HG03520 (cell line): ENCODE measurements at regions not wholly inside any gene's neighbourhood (a gene's known extent, or its start where the extent isn't known, plus 50 kb on each side); places are given as distances from the start of the nearest gene placed in this dataset.
"Not testable (repeated sequence)": the region's sequence is repeated elsewhere in the genome, so short reads cannot be mapped to it uniquely, and the experiment has no call there.

ENCODE experiments used
- ATAC-seq: cut with Tn5 transposase; IDR thresholded peaks from one replicate; pipeline ENCODE4 v1.9.1; 2021; ENCODE audit warnings: mild to moderate bottlenecking, moderate library complexity; ENCODE audit not compliant: unreplicated experiment

DNA sequence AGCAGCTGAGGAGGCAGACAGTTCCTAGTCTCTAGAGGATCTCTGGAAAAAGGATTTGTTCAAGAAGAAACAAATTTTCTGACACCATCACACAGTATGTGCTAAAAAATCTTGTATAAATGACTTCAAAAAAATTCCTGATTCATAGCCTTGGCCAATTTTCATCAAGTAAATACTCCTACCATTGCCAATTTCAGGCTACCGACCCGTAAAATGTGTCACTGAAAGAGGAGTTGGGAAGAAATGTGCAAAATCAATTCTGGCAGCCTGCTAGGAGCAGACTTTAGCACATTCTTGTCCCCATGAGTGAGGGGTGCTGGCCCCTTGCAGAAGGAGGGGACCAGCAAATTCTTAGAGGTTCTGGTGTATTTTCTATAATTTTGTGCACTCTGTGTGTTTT, 109.4 kb downstream of the TMEM30B start:
- no peak for ATAC-seq

GRCh38 chr14:61168141-61168540, 113.0 kb downstream of the TMEM30B start:
- no peak for ATAC-seq

GRCh38 chr14:61167642-61168041, 113.5 kb downstream of the TMEM30B start:
- ATAC-seq, result no peak

DNA sequence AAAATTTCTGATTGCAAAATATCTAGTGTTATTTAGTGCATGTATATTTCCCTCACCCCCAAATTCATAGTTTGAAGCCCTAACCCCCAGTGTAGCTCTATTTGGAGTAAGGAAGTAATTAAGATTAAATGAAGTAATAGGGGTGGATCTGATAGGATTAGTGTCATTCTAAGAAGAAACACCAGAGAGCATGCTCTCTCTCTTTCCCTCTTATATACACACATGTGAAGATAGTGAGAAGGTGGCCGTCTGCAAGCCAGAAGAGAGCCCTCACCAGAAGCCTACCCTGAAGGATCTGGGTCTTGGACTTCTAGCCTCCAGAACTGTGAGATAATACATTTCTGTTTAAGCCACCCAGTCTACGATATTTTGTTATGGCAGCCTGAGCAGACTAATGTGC, 120.3 kb downstream of the TMEM30B start:
- no peak for ATAC-seq

DNA sequence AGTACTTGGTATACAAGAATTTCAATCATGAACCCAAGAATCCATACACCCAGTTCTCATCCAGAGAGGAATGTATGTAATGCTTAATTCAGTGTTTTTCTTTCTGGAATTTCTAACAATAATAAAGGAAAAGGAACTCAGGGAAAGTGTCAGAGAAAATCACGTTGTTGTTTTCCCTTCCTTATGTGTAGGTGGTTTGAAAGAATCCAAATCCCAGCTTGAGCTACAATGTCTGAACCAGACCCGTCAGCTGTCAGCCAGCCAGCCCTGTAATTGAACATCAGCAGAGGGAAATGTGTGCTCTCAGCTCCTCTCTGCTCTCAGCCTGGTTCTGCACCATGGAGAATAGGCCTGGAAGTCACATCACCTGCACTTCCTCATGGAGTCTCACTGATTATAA, 126.5 kb downstream of the TMEM30B start:
- ATAC-seq, result no peak

DNA sequence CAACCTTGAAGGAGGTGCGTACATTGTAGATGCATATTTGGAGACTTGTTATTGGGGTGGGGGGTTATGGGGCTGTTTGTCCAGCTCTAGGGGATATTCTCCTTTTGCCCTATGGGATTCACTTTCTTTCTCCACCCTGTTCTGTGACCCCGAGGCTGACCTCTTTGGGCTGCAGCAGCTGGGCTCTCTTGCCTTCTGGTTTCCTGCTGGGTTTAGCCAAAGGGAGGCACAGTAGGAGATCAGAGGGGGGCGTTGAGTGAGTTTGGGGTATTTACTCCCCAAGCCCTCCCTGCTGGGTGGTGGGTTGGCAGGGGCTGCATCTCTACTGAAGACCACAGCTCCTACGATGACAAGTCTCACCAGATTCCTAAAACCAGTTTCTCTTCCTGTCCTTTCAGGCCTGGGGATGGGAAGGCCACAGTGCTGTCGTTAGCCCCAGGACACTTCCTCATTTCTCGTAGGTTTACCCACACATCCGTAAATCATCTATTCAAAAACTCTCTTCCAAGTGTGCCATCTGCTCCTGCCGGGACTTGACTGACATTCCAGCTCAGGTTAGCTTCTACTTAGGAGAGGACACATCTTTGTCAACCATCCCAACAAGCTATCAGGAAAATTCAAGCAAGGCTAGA, 127.1 kb downstream of the TMEM30B start:
- ATAC-seq, result no peak

GRCh38 chr14:61153431-61153830, 127.7 kb downstream of the TMEM30B start:
- no peak for ATAC-seq

GRCh38 chr14:61152851-61153364, 128.2 kb downstream of the TMEM30B start:
- ATAC-seq, result no peak

DNA sequence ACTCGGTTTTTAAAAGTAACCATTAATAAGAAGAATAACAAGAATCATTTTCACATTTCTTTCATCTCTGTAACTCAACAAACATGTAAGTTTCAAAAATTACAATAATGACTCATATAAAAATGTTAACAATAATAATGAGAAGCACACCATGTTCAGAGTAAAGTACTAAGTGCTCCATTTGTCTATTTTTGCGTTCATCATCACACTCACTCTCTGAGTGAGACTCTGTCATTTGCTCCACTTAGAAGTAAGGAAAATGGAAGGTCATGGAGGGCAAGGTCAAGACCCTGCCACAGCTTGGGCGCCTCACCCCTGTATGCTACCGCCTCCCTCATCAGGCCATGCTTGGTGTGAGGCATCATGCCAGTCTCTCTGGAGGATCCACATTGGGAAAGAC, 129.9 kb downstream of the TMEM30B start:
- ATAC-seq, result no peak

GRCh38 chr14:61150851-61151250, 130.3 kb downstream of the TMEM30B start:
- ATAC-seq, result no peak

DNA sequence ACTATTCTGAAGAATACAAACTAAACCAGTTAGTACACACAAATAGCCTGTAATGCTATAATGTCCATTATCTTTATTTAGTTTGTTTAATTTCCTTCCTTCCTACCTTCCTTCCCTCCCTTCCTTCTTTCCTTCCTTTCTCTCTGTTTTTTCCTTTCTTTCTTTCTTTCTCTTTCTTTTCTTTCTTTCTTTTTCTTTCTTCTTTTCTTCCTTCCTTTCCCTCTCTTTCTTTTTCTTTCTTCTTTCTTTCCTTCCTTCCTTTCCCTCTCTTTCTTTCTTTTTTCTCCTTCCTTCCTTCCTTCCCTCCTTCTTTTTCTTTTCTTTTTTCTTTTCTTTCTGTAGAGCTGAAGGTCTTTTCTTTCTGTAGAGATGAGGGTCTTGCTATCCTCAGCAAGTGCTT, 131.2 kb downstream of the TMEM30B start:
- no peak for ATAC-seq

DNA sequence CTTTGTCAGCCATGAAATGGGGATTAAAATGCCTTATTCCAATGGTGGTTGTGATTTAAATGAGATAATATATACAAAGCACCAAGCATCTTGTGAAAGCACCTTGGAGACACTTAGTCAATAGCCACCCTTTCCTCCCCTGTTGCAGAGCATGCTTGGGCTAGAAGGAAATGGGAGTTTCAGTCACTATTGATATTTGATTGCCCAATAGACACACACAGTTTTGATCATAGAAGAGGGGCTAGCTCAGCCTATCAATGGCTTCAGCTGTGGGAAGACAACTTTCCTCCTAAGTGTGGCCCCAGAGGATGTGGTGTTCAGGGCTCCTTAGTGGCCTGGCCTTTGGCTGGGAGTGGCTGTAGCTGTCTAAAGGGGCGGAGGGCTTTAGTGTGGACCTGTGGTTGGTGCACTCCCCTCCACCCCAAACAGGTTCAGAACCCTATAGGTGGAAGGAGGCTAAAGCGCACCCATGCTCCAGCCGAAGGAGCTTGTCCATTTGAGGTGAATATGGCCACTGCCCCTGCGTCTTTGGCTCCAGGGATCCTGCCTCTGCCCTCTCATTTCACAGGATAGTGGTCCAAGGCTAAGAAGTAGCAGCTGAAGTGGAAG, 132.3 kb downstream of the TMEM30B start:
- no peak for ATAC-seq

DNA sequence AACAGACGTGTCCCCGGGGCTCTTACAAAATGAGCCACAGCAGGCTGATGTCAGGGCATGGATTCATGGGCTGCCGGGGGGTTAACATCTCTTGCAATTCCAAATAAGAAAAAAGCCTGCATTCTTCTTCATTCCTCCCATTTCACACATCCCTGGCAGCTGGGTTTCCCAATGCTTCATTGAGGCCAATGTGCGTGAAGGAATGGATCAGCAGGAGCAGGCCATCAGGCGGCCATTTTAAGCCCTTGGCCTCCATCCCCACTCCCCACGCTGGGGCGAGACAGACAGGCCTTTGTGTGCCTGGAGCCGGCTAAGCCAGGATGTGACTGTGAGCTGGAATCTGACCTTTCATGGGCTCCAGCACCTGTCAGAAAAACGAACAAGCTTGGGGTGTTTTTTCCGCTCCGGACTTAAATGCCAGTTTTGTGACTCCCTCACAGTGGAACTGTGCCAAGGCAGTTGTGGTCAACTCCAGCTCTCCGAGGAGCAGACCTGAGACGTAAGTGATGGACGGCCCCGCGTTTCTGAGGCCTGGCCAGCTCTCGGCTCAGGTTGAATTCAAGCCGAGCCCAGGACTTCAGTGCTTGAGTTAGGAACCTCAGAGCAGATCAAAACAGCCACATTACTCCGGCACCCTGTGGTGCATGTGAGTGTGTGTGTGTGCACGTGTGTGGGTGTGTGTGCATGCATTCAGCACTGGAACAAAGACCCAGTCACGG, 133.1 kb downstream of the TMEM30B start:
- ATAC-seq, result no peak

DNA sequence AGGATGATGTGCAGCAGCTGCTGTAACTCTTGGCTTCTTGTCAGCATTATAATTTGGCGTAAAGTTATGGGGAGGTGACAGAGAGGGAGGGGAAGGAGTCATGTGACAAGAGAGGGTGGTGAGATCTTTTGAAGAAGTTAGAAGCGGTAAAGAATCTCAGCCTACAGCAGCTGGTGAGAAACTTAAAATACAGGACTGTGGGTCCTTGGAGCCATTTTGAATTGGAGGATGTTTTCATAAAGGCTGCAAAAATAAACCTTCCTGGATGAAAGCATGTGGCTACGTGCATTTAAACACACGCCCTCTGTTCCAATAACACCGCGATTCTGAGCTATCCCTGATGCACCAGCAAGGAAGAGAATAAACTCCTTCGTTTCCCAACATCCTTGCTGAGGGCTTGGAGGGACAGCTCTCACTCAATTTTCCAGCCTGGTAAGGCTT, 133.7 kb downstream of the TMEM30B start:
- no peak for ATAC-seq

- ATAC-seq, result no peak
These were observed 134.2 kb downstream of the TMEM30B start for GRCh38 chr14:61146899-61147298.

DNA sequence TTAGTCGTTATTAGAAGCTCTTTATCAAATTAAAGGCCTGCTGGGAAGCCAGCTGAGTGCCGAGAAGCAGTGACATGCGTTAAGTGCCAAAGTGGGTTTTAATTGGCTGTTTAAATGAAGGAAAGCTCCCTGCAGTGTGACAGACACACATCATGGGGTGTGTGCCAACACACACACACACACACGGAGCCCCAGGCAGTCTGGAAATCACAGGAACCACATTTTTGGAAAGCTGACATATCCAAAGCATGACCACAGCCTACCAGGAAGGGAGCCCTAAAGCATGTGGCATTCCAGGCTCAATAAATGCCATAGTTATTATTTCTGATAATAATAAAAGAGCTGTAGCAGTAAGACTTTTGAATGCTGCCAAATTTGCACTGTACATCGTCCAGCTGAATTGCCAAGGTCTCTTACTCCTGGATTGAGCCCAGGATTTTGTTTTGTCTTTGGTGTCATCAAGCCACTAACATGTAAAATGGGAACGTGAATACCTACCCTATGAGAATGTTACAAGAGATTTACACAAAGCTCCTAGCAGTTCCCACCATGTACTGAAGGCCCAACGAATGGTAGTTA, 135.1 kb downstream of the TMEM30B start:
- ATAC-seq, result no peak

DNA sequence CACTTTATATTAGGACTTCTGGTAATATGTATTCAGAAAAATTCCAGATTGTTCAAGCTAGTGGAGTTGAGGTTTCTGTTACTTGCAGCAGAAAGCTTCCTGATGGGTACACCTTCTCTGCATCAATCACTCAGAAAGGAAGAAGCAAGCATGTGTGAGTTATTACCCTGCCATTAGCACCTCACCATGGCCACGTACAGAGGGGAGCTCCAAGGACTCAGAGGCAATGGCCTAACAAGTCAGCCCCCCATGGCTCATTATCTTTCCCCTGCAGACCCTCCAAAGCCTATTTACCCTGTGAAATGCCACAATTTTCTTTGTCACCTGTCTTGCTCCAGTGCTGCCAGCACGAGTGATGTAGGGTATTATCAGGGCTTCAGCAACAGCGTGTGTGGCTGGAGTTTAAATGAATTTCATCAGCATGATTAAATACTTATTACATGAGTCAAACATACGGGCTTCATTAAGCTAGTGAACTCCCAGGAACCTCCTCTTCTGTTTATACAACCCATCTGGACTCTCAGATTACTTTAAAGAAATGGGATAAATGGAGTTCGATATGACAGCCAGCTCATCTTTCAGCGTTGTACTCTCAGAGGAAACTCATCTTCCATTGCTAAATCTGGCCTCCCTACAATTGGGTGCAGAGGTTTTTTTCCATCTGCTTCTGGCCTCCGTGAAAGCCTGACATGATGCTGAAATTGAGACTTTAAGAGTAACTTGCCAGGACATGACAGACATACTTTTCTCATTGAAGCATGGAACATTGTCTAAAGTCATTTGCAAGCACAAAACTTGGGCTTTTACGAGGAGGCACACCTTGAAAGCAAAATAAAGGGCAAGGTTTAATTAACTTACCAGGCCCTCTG, 135.9 kb downstream of the TMEM30B start:
- no peak for ATAC-seq

- ATAC-seq, result not testable (repeated sequence)
These were observed 136.8 kb downstream of the TMEM30B start for GRCh38 chr14:61144117-61145033.

DNA sequence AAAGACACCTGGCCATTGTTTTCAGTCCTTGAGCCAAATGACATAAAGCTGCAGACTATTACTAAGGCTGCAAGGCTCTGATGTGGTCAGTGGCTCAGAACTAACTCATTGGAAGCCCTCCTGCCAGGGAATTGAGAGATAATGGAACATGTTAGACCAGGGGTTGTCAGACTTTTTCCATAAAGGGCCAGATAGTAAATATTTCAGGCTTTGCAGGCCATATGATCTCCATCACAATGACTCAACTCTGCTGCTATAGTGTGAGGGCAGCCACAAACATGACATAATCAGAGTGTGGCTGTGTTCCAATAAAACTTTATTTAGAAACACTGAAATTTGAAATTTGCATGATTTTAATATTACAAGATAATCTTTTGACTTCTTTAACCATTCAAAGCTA, 140.3 kb downstream of the TMEM30B start:
- no peak for ATAC-seq

DNA sequence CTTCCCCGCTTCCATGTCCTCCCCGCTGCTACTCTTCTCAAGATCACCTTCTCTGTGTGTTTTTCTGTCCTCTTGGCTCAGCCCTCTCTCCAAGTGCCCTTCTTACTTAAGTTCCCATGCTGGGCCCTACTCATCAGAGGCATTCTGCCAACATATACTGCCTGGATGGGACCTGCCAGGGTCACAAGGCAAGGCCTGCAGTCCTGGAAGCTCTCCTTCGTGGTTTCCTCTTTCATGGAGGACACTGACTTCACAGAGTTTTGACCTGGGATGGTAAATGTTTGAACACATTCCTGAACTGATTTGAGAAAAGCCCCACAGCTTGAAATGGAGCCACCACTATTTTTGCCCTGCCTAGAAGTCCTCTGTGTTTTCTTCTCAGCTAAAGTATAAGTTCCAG, 140.9 kb downstream of the TMEM30B start:
- ATAC-seq, result no peak
